HG02610 (cell line): ENCODE measurements at regions not wholly inside any gene's neighbourhood (a gene's known extent, or its start where the extent isn't known, plus 50 kb on each side); places are given as distances from the start of the nearest gene placed in this dataset.

ENCODE experiments used
- ATAC-seq: cut with Tn5 transposase; IDR thresholded peaks from one replicate; pipeline ENCODE4 v1.9.1; 2021; ENCODE audit warnings: mild to moderate bottlenecking, moderate library complexity; ENCODE audit not compliant: unreplicated experiment

- no peak for ATAC-seq
Observed at GRCh38 chr4:153075836-153076518, 128.3 kb upstream of the TRIM2 start.

GRCh38 chr4:153076861-153077260 is 127.4 kb upstream of the TRIM2 start:
- ATAC-seq, result no peak

GRCh38 chr4:153079857-153080391 is 124.3 kb upstream of the TRIM2 start:
- no peak for ATAC-seq

- ATAC-seq, result no peak
Observed at GRCh38 chr4:153081006-153081580, 123.2 kb upstream of the TRIM2 start.

GRCh38 chr4:153081693-153082092 is 122.5 kb upstream of the TRIM2 start:
- ATAC-seq, result no peak

- ATAC-seq, result no peak
Observed at GRCh38 chr4:153082322-153083301, 121.6 kb upstream of the TRIM2 start.

GRCh38 chr4:153083447-153083947 is 120.7 kb upstream of the TRIM2 start:
- ATAC-seq, result peak; percentile 73

GRCh38 chr4:153084224-153084979 is 119.8 kb upstream of the TRIM2 start:
- no peak for ATAC-seq

- peak; percentile 70 for ATAC-seq
Observed at GRCh38 chr4:153084980-153085630, 119.1 kb upstream of the TRIM2 start.

- no peak for ATAC-seq
Observed at GRCh38 chr4:153087671-153088194, 116.5 kb upstream of the TRIM2 start.

GRCh38 chr4:153089742-153090141 is 114.5 kb upstream of the TRIM2 start:
- no peak for ATAC-seq

- ATAC-seq, result no peak
Observed at GRCh38 chr4:153090181-153090580, 114.1 kb upstream of the TRIM2 start.

GRCh38 chr4:153090670-153091385 is 113.4 kb upstream of the TRIM2 start:
- ATAC-seq, result no peak

GRCh38 chr4:153093396-153093795 is 110.8 kb upstream of the TRIM2 start:
- ATAC-seq, result no peak

- no peak for ATAC-seq
Observed at GRCh38 chr4:153093802-153094201, 110.4 kb upstream of the TRIM2 start.

- ATAC-seq, result no peak
Observed at GRCh38 chr4:153094435-153094834, 109.8 kb upstream of the TRIM2 start.

- ATAC-seq, result no peak
Observed at GRCh38 chr4:153095448-153096204, 108.6 kb upstream of the TRIM2 start.

- ATAC-seq, result no peak
Observed at GRCh38 chr4:153096344-153096743, 107.9 kb upstream of the TRIM2 start.
